Natural killer cell (primary cell): ENCODE measurements at regions not wholly inside any gene's neighbourhood (a gene's known extent, or its start where the extent isn't known, plus 50 kb on each side); places are given as distances from the start of the nearest gene placed in this dataset.
"Not testable (repeated sequence)": the region's sequence is repeated elsewhere in the genome, so short reads cannot be mapped to it uniquely, and the experiment has no call there.

Source experiments
- ATAC-seq, 3 donors: fragments of 150-1000 bp in 2 of 3; fragments of 200-7000 bp in 1 of 3; cut with Tn5 transposase; 1 replicate in 1 of 3; 2 replicates in 2 of 3; pipeline ENCODE4 v1.10.0; 2021; ENCODE audit warnings: mild to moderate bottlenecking in 2 of 3, moderate library complexity in 2 of 3
- DNase-seq, 2 donors: peaks; one replicate each; pipeline versions ENCODE4 v3.0.0 to v3.0.0-alpha.2; 2013 to 2021; ENCODE audit warnings: mixed read lengths in 1 of 2
- H3K27ac ChIP-seq: one replicate; pipeline ENCODE4 v1.5.1; 2013; ENCODE audit warnings: mild to moderate bottlenecking, low read length
- H3K27me3 ChIP-seq: one replicate; pipeline ENCODE4 v1.6.1; 2013; ENCODE audit warnings: low read length; ENCODE audit not compliant: control insufficient read depth, insufficient read depth
- H3K36me3 ChIP-seq: one replicate; pipeline ENCODE4 v1.6.1; 2013; ENCODE audit warnings: low read length; ENCODE audit not compliant: control insufficient read depth, insufficient read depth
- H3K4me1 ChIP-seq: one replicate; pipeline ENCODE4 v1.6.1; 2013; ENCODE audit warnings: low read length; ENCODE audit not compliant: control insufficient read depth, insufficient read depth
- H3K4me3 ChIP-seq: one replicate; pipeline ENCODE4 v1.5.1; 2013; ENCODE audit warnings: low read length
- H3K9me3 ChIP-seq: one replicate; pipeline ENCODE4 v1.6.1; 2013; ENCODE audit warnings: low read length; ENCODE audit not compliant: control insufficient read depth, insufficient read depth
- H3K27ac Mint-ChIP-seq, 2 donors: one replicate each; pipeline ENCODE4 v1.8.0; 2022; ENCODE audit warnings: mild to moderate bottlenecking in 2 of 2, mixed read lengths in 2 of 2, moderate library complexity in 1 of 2
- H3K27me3 Mint-ChIP-seq, 2 donors: one replicate each; pipeline ENCODE4 v1.8.0; 2022; ENCODE audit warnings: low read depth in 2 of 2, mixed read lengths in 2 of 2
- H3K36me3 Mint-ChIP-seq: one replicate; pipeline ENCODE4 v1.8.0; 2022; ENCODE audit warnings: mixed read lengths
- H3K4me1 Mint-ChIP-seq, 2 donors: one replicate each; pipeline ENCODE4 v1.8.0; 2022; ENCODE audit warnings: mixed read lengths in 2 of 2
- H3K4me3 Mint-ChIP-seq: one replicate; pipeline ENCODE4 v1.8.0; 2022; ENCODE audit warnings: mild to moderate bottlenecking, moderate library complexity, mixed read lengths
- H3K9me3 Mint-ChIP-seq, 2 donors: one replicate each; pipeline ENCODE4 v1.8.0; 2022; ENCODE audit warnings: mixed read lengths in 2 of 2
- CTCF ChIP-seq: fragments of 200-600 bp; IDR thresholded peaks from one replicate; pipeline ENCODE4 v1.8.0; 2022; ENCODE audit warnings: antibody characterized with exemption
- WGBS: methylation state at CpG from one replicate; pipeline ENCODE4 v1.1.7; 2013; ENCODE audit warnings: missing lambda C conversion rate; ENCODE audit not compliant: insufficient coverage; 5-methylcytosine and 5-hydroxymethylcytosine counted together
- intact Hi-C: fragments of 100-400 bp; cut with micrococcal nuclease; formaldehyde crosslinking; loops from one replicate; pipeline ENCODE4 v1.14.2; 2022

- ATAC-seq (no peak), DNase-seq (no peak)
- H3K36me3 Mint-ChIP-seq = no peaks in the 10 kb centered on the region
- no peak overlapping the region for H3K4me3 Mint-ChIP-seq
- intact Hi-C loops = no loop called here
- no peaks in the 10 kb centered on the region for H3K9me3 Mint-ChIP-seq
- Histone ChIP-seq H3K9me3 (no peaks in the 10 kb centered on the region), H3K36me3 (no peaks in the 10 kb centered on the region), H3K4me1 (peaks cover 8% of the 10 kb centered on the region), H3K27ac (no peak overlapping the region), H3K4me3 (no peak overlapping the region), H3K27me3 (no peaks in the 10 kb centered on the region)
- H3K4me1 Mint-ChIP-seq = no peaks in the 10 kb centered on the region
- TF ChIP-seq CTCF = no peak
- 100% methylated on average over 1 of the region's 2 CpGs for WGBS
- H3K27ac Mint-ChIP-seq = no peak overlapping the region
- no peaks in the 10 kb centered on the region for H3K27me3 Mint-ChIP-seq
Measured at GRCh38 chr1:172851856-172852255, 193.0 kb downstream of the FASLG start.

GRCh38 chr1:172855983-172856382, 194.8 kb downstream of the TNFSF18 start:
- H3K27ac Mint-ChIP-seq, H3K9me3 ChIP-seq, H3K36me3 ChIP-seq, H3K9me3 Mint-ChIP-seq, H3K36me3 Mint-ChIP-seq, H3K4me3 ChIP-seq, H3K4me1 ChIP-seq, H3K27me3 Mint-ChIP-seq, H3K27me3 ChIP-seq, H3K4me3 Mint-ChIP-seq, intact Hi-C loops, H3K27ac ChIP-seq, DNase-seq, H3K4me1 Mint-ChIP-seq: not testable (repeated sequence)
- WGBS = 78% methylated on average over 8 of the region's 9 CpGs
- peak in 2 of 3 donors; percentile 30 to 47 for ATAC-seq

- H3K4me3 ChIP-seq = no peak overlapping the region
- DNase-seq (no peak), ATAC-seq (no peak)
- no peaks in the 10 kb centered on the region for H3K36me3 Mint-ChIP-seq
- no peaks in the 10 kb centered on the region for H3K4me1 Mint-ChIP-seq
- H3K27ac ChIP-seq = no peak overlapping the region
- 92% methylated on average over 1 of the region's 2 CpGs for WGBS
- H3K4me1 ChIP-seq = no peaks in the 10 kb centered on the region
- H3K27ac Mint-ChIP-seq = no peak overlapping the region
- H3K9me3 Mint-ChIP-seq = no peaks in the 10 kb centered on the region
- no peak overlapping the region for H3K4me3 Mint-ChIP-seq
- no peak for TF ChIP-seq CTCF
- no peaks in the 10 kb centered on the region for H3K27me3 ChIP-seq
- intact Hi-C loops = no loop called here
- H3K9me3 ChIP-seq = no peaks in the 10 kb centered on the region
- H3K27me3 Mint-ChIP-seq = no peaks in the 10 kb centered on the region
- no peaks in the 10 kb centered on the region for H3K36me3 ChIP-seq
Measured at GRCh38 chr1:172863031-172863430, 187.7 kb downstream of the TNFSF18 start.

- Mint-ChIP-seq H3K4me1 (peaks cover 0 to 5% of the 10 kb centered on the region in 2 donors), H3K27me3 (no peaks in the 10 kb centered on the region), H3K9me3 (no peaks in the 10 kb centered on the region), H3K4me3 (no peak overlapping the region), H3K36me3 (no peaks in the 10 kb centered on the region), H3K27ac (no peak overlapping the region)
- TF ChIP-seq CTCF = no peak
- DNase-seq (peak in 1 of 2 donors; percentile 68), ATAC-seq (peak in 2 of 3 donors; percentile 21 to 59)
- peak overlapping the region; percentile 35 for H3K27ac ChIP-seq
- H3K27me3 ChIP-seq = no peaks in the 10 kb centered on the region
- intact Hi-C loops = no loop called here
- WGBS = no CpG with 5 or more reads among the region's 2 CpGs
- no peak overlapping the region for H3K4me3 ChIP-seq
- H3K4me1 ChIP-seq = no peaks in the 10 kb centered on the region
- H3K36me3 ChIP-seq = no peaks in the 10 kb centered on the region
- no peaks in the 10 kb centered on the region for H3K9me3 ChIP-seq
Measured at GRCh38 chr1:172867216-172867818, 183.4 kb downstream of the TNFSF18 start.
